ENCODE measurements at regions not wholly inside any gene's neighbourhood (a gene's known extent, or its start where the extent isn't known, plus 50 kb on each side); places are given as distances from the start of the nearest gene placed in this dataset.

- ChIA-PET POLR2A (no interaction called here), CTCF (no interaction called here)
- DNase-seq (ENCODE audit: extremely low spot score): no peak
- TF ChIP-seq L3MBTL2 (conservative IDR thresholded peaks at IDR 0.05): no peak
- TF ChIP-seq SUZ12 (IDR thresholded peaks at IDR 0.05): no peak
- TF ChIP-seq HDGF (IDR thresholded peaks at IDR 0.05; ENCODE audit: borderline replicate concordance): no peak
- no peak for TF ChIP-seq CTBP1 (IDR thresholded peaks at IDR 0.05; ENCODE audit: borderline replicate concordance)
- no peak for TF ChIP-seq ZNF384 (IDR thresholded peaks at IDR 0.05)
Measured at GRCh38 chr7:11244149-11244548, 270.5 kb downstream of the PHF14 start.

DNA sequence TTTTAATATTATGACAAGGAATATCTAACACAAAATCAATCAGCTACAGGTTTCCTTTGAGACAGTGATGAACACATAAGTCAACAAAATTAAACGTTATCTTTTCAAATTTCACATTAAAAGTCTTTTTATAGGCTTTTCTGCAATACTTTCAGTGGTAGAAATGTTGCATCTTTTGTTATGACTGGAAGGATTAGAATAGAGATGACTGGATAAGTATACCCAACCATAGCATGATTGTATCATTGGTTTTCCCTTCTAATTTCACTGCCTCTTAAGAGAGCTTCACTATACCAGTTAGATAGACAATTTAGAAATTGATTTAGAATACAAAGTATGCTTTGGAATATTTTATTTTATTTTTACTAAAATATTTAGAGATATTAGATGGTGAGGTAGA, 273.9 kb downstream of the PHF14 start:
- ChIA-PET POLR2A (no interaction called here), CTCF (no interaction called here)
- no peak for DNase-seq (ENCODE audit: extremely low spot score)
- TF ChIP-seq L3MBTL2 (conservative IDR thresholded peaks at IDR 0.05): no peak
- TF ChIP-seq, protein P1, sequence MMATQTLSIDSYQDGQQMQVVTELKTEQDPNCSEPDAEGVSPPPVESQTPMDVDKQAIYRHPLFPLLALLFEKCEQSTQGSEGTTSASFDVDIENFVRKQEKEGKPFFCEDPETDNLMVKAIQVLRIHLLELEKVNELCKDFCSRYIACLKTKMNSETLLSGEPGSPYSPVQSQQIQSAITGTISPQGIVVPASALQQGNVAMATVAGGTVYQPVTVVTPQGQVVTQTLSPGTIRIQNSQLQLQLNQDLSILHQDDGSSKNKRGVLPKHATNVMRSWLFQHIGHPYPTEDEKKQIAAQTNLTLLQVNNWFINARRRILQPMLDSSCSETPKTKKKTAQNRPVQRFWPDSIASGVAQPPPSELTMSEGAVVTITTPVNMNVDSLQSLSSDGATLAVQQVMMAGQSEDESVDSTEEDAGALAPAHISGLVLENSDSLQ (IDR thresholded peaks at IDR 0.05): no peak
- TF ChIP-seq NFRKB (IDR thresholded peaks at IDR 0.05): no peak
- no peak for TF ChIP-seq FOXM1 (IDR thresholded peaks at IDR 0.05; ENCODE audit: borderline replicate concordance)
- no peak for TF ChIP-seq ARNT (IDR thresholded peaks at IDR 0.05)
- TF ChIP-seq FOXA1 (IDR thresholded peaks at IDR 0.05): no peak
- TF ChIP-seq ELF4 (IDR thresholded peaks at IDR 0.05): no peak
- no peak for TF ChIP-seq ZNF384 (IDR thresholded peaks at IDR 0.05)
- no peak for TF ChIP-seq TARDBP (IDR thresholded peaks at IDR 0.05)
- no peak for TF ChIP-seq FOXK2 (IDR thresholded peaks at IDR 0.05)
- no peak for TF ChIP-seq LEF1 (IDR thresholded peaks at IDR 0.05; ENCODE audit: borderline replicate concordance)

GRCh38 chr7:11251436-11251835, 277.8 kb downstream of the PHF14 start:
- ChIA-PET CTCF (interaction anchor here (0.6 kb wide), 1 partner anchor 40 kb away, joined by 4 read pairs; no protein-coding TSS in a partner anchor), POLR2A (no interaction called here)
- TF ChIP-seq, protein P1 (IDR thresholded peaks at IDR 0.05): no peak
- TF ChIP-seq CTBP1 (IDR thresholded peaks at IDR 0.05; ENCODE audit: borderline replicate concordance): no peak
- no peak for TF ChIP-seq NFRKB (IDR thresholded peaks at IDR 0.05)
- TF ChIP-seq HDGF (IDR thresholded peaks at IDR 0.05; ENCODE audit: borderline replicate concordance): no peak
- no peak for TF ChIP-seq SUZ12 (IDR thresholded peaks at IDR 0.05)
- TF ChIP-seq LEF1 (IDR thresholded peaks at IDR 0.05; ENCODE audit: borderline replicate concordance): no peak
- no peak for TF ChIP-seq BHLHE40 (IDR thresholded peaks at IDR 0.05; ENCODE audit: borderline replicate concordance)
- no peak for TF ChIP-seq ELF4 (IDR thresholded peaks at IDR 0.05)
- TF ChIP-seq FOXA1 (IDR thresholded peaks at IDR 0.05): no peak
- TF ChIP-seq FOXK2 (IDR thresholded peaks at IDR 0.05): no peak
- TF ChIP-seq L3MBTL2 (conservative IDR thresholded peaks at IDR 0.05): no peak
- TF ChIP-seq ARNT (IDR thresholded peaks at IDR 0.05): no peak
- no peak for TF ChIP-seq ZNF384 (IDR thresholded peaks at IDR 0.05)
- no peak for TF ChIP-seq FOXM1 (IDR thresholded peaks at IDR 0.05; ENCODE audit: borderline replicate concordance)
- TF ChIP-seq SP1 (IDR thresholded peaks at IDR 0.05): no peak
- no peak for DNase-seq (ENCODE audit: extremely low spot score)

DNA sequence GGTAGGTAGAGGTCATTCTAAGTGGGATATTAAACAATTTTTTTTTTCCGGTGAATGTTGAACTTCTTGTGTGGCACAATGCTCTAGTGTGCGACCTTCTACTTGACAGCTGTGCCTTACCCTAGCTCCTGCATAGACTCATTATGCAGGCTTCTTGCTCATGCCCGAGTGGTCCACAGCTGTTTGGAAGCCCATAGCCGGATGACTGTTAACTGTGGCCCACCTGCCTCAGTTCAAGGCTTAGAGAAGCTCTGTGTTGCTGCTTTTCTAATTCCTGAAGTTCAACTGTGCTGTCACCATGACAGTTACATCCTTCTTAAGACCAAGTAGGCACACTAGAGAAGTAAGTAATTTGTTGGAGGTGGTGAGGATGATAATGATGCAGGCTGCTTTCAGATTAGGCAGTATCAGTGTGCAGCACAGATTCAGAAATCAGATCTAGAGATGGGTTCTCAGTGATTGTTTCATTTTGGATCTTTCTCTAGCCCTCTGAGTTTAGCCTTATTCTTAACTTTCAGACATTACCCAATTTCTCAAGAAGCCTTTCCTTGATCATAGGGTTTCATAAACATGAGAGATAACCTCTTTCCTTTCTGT, 278.4 kb downstream of the PHF14 start:
- ChIA-PET CTCF (interaction anchor here (0.6 kb wide), 1 partner anchor 40 kb away, joined by 4 read pairs; no protein-coding TSS in a partner anchor), POLR2A (no interaction called here)
- TF ChIP-seq SP1 (IDR thresholded peaks at IDR 0.05) (no peak), LEF1 (IDR thresholded peaks at IDR 0.05; ENCODE audit: borderline replicate concordance) (no peak), ELF4 (IDR thresholded peaks at IDR 0.05) (no peak), BHLHE40 (IDR thresholded peaks at IDR 0.05; ENCODE audit: borderline replicate concordance) (no peak), ARNT (IDR thresholded peaks at IDR 0.05) (no peak), HDGF (IDR thresholded peaks at IDR 0.05; ENCODE audit: borderline replicate concordance) (no peak), ZNF384 (IDR thresholded peaks at IDR 0.05) (no peak), NFRKB (IDR thresholded peaks at IDR 0.05) (no peak), TARDBP (IDR thresholded peaks at IDR 0.05) (no peak), L3MBTL2 (conservative IDR thresholded peaks at IDR 0.05) (no peak)
- DNase-seq (ENCODE audit: extremely low spot score): no peak

DNA sequence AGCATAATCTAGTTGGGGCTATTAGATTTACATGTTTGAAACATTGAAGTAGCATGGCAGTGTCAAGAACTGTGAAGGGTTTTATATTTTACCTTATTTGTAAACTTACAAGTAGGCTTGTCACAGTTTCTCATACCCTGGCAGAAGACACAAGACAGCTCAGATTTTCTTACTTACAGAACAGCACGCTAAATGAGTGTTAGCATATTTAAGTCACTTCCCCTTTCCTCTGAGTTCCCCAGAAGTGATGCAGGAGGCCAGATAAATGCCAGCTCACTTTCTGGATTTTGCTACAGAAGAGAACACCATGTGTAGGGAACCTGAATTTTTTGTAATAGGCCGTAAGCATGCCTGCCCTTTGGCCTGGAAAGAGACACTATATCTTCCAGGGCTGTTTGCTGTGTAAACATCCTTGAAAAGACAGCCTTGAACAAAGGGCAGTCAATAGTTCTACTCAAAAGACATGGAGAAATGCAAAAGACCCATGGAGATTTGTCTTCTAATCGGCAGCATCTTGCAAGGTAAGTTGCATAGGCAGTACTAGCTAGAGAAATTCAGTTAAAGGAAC, 279.1 kb downstream of the PHF14 start:
- TF ChIP-seq FOXM1 (IDR thresholded peaks at IDR 0.05; ENCODE audit: borderline replicate concordance) (no peak), CTBP1 (IDR thresholded peaks at IDR 0.05; ENCODE audit: borderline replicate concordance) (no peak), TARDBP (IDR thresholded peaks at IDR 0.05) (no peak), SP1 (IDR thresholded peaks at IDR 0.05) (no peak), ARNT (IDR thresholded peaks at IDR 0.05) (no peak), FOXK2 (IDR thresholded peaks at IDR 0.05) (no peak), L3MBTL2 (conservative IDR thresholded peaks at IDR 0.05) (no peak), ZNF384 (IDR thresholded peaks at IDR 0.05) (no peak), ELF4 (IDR thresholded peaks at IDR 0.05) (no peak), HDGF (IDR thresholded peaks at IDR 0.05; ENCODE audit: borderline replicate concordance) (no peak), BHLHE40 (IDR thresholded peaks at IDR 0.05; ENCODE audit: borderline replicate concordance) (no peak)
- TF ChIP-seq, protein P1 (IDR thresholded peaks at IDR 0.05): no peak
- CTCF ChIA-PET: no interaction called here
- POLR2A ChIA-PET: no interaction called here
- DNase-seq (ENCODE audit: extremely low spot score): no peak

DNA sequence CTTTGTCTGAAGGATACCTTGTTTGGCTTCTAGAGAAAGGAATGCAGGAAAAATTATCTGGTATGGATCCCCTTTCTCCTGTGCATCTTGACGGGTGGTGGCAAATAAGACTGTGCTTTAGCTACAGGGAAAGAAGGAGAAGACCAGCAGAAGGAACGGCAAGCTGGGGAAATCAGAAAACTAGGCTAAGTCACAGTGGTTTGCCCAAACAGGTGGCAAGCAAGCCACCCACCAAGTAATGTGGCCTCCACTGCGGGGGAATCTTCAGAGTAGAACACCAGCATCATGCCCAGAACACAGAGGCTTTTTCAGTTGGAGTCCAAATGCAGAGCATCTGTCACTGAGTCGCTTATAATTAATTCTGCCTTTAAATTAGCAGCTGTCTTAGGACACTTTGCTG, 282.8 kb downstream of the PHF14 start:
- no peak for TF ChIP-seq L3MBTL2 (conservative IDR thresholded peaks at IDR 0.05)
- TF ChIP-seq TARDBP (IDR thresholded peaks at IDR 0.05): no peak
- no peak for TF ChIP-seq LEF1 (IDR thresholded peaks at IDR 0.05; ENCODE audit: borderline replicate concordance)
- no peak for TF ChIP-seq ZNF384 (IDR thresholded peaks at IDR 0.05)
- no peak for TF ChIP-seq ARNT (IDR thresholded peaks at IDR 0.05)
- TF ChIP-seq, protein P1 (IDR thresholded peaks at IDR 0.05): no peak
- no peak for TF ChIP-seq FOXM1 (IDR thresholded peaks at IDR 0.05; ENCODE audit: borderline replicate concordance)
- TF ChIP-seq ELF4 (IDR thresholded peaks at IDR 0.05): no peak
- no peak for TF ChIP-seq SUZ12 (IDR thresholded peaks at IDR 0.05)
- no peak for TF ChIP-seq NFRKB (IDR thresholded peaks at IDR 0.05)
- no peak for TF ChIP-seq SP1 (IDR thresholded peaks at IDR 0.05)
- TF ChIP-seq FOXA1 (IDR thresholded peaks at IDR 0.05): no peak
- no peak for TF ChIP-seq BHLHE40 (IDR thresholded peaks at IDR 0.05; ENCODE audit: borderline replicate concordance)
- TF ChIP-seq HDGF (IDR thresholded peaks at IDR 0.05; ENCODE audit: borderline replicate concordance): no peak
- no peak for TF ChIP-seq CTBP1 (IDR thresholded peaks at IDR 0.05; ENCODE audit: borderline replicate concordance)
- no peak for TF ChIP-seq FOXK2 (IDR thresholded peaks at IDR 0.05)
- DNase-seq (ENCODE audit: extremely low spot score): no peak
- ChIA-PET POLR2A (no interaction called here), CTCF (no interaction called here)

Data from HEK293T (cell line).